Panc1 (cell line): ENCODE measurements at regions not wholly inside any gene's neighbourhood (a gene's known extent, or its start where the extent isn't known, plus 50 kb on each side); places are given as distances from the start of the nearest gene placed in this dataset.

Experiments used
- ATAC-seq: fragments of 200-7000 bp; cut with Tn5 transposase; 2 replicates; pipeline ENCODE4 v1.9.1; 2020; ENCODE audit warnings: mild to moderate bottlenecking, moderate library complexity
- BruUV-seq: library from RNA; stranded (reverse); fragments of 400-500 nt; replicated peaks from 2 replicates; lab custom pipeline; 2021; lab: Mats Ljungman, UMichigan
- CTCF ChIA-PET: fragments of 300-600 bp; sonication (Branson Sonifier 250); formaldehyde crosslinking; loops from one replicate; lab custom pipeline; 2022; ENCODE audit warnings: antibody characterized with exemption; lab: Charles Lee
- POLR2A ChIA-PET: fragments of 300-600 bp; sonication (Branson Sonifier 250); formaldehyde crosslinking; loops from one replicate; lab custom pipeline; 2022; ENCODE audit warnings: antibody characterized with exemption; lab: Charles Lee
- DNase-seq: peaks from one replicate; pipeline ENCODE4 v3.0.0-alpha.2; 2010; ENCODE audit warnings: low read depth, low spot score
- H3K27ac ChIP-seq: 2 replicates; pipeline ENCODE4 v1.5.1; 2011; ENCODE audit warnings: mild to moderate bottlenecking, low read length, inconsistent platforms
- H3K27me3 ChIP-seq: fragments of 200-500 bp; sonication (Bioruptor generic); 2 replicates; pipeline ENCODE4 v1.6.0; 2014; ENCODE audit warnings: low read length, inconsistent platforms; ENCODE audit not compliant: control insufficient read depth, insufficient read depth
- H3K36me3 ChIP-seq: fragments of 200-500 bp; sonication (Bioruptor generic); 2 replicates; pipeline ENCODE4 v1.5.1; 2014; ENCODE audit warnings: inconsistent platforms, mild to moderate bottlenecking, low read length, moderate library complexity; ENCODE audit not compliant: control insufficient read depth, insufficient read depth
- H3K4me1 ChIP-seq: 2 replicates; pipeline ENCODE4 v1.5.1; 2011; ENCODE audit warnings: inconsistent platforms, mild to moderate bottlenecking, low read length, moderate library complexity; ENCODE audit not compliant: control insufficient read depth, insufficient read depth
- H3K4me3 ChIP-seq, 2 experiments: 2 replicates each; pipeline ENCODE4 v1.5.1; 2011 to 2012; ENCODE audit warnings: low read depth in 2 of 2, low read length in 2 of 2, mild to moderate bottlenecking in 2 of 2, inconsistent platforms in 1 of 2, moderate library complexity in 1 of 2
- H3K9me3 ChIP-seq: fragments of 200-500 bp; sonication (Bioruptor generic); 2 replicates; pipeline ENCODE4 v1.5.1; 2014; ENCODE audit warnings: low read depth, mild to moderate bottlenecking, inconsistent platforms, low read length, moderate library complexity; ENCODE audit not compliant: control insufficient read depth, insufficient read depth
- POLR2AphosphoS5 ChIP-seq: IDR thresholded peaks from 2 replicates; pipeline ENCODE4 v1.6.1; 2012; ENCODE audit warnings: mild to moderate bottlenecking, low read depth, low read length, moderate library complexity
- SIN3A ChIP-seq: IDR thresholded peaks from 2 replicates; pipeline ENCODE4 v1.6.1; 2012; ENCODE audit warnings: low read depth, mild to moderate bottlenecking, low read length, moderate library complexity, borderline replicate concordance; ENCODE audit not compliant: insufficient read depth
- TCF7L2 ChIP-seq: IDR thresholded peaks from 2 replicates; pipeline ENCODE4 v1.6.1; 2011; ENCODE audit warnings: mild to moderate bottlenecking, low read depth, low read length, inconsistent platforms
- in situ Hi-C: cut with HindIII; loops from 2 replicates; pipeline ENCODE4 v1.10.0; 2016; ENCODE audit warnings: low sequenced_read_pairs, low pct_unique_long_range_greater_than_20kb
- intact Hi-C: fragments of 100-400 bp; cut with micrococcal nuclease; formaldehyde crosslinking; loops from one replicate; pipeline ENCODE4 v1.10.0; 2022; ENCODE audit not compliant: unreplicated experiment
- TF ChIP-seq, protein P1 (sequence below), 2 experiments: IDR thresholded peaks; 2 replicates each; pipeline ENCODE4 v1.6.1; 2011 to 2012; ENCODE audit warnings: low read depth in 2 of 2, control low read depth in 1 of 2, low read length in 1 of 2, mild to moderate bottlenecking in 1 of 2, moderate library complexity in 1 of 2; ENCODE audit not compliant: insufficient read depth in 1 of 2
- TF ChIP-seq, protein P2 (sequence below): fragments of 450-650 bp; IDR thresholded peaks from 2 replicates; pipeline ENCODE4 v1.5.1; 2017; ENCODE audit warnings: mild to moderate bottlenecking

DNA sequence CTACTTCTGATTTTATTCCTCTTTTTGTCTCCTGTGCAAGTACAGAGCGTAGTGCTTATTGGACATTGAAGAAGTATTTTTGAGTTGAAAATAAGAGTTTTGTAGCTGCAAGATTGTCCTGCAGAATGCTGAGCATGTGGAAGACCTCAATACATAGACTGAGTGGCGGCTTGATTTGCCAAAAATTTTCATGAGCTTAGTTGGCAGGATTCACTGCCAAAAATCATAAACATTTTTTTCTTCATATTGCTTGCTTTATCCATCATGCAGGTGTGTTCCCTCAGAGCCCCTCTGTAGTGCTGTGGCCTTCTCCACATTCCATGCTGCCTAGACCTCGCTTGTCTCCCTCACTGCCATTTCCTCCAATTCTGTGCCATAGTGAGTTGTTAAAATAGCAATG, 100.1 kb downstream of the DUSP10 start:
- CTCF ChIA-PET = no interaction called here
- Histone ChIP-seq H3K4me1 (no peaks in the 10 kb centered on the region), H3K27ac (no peak overlapping the region), H3K9me3 (no peaks in the 10 kb centered on the region), H3K27me3 (no peaks in the 10 kb centered on the region), H3K4me3 (no peak overlapping the region), H3K36me3 (no peaks in the 10 kb centered on the region)
- in situ Hi-C loops = no loop called here
- POLR2A ChIA-PET = interaction anchor here (0.6 kb wide), 1 partner anchor 90 kb away, joined by 3 read pairs; no protein-coding TSS in a partner anchor
- intact Hi-C loops = no loop called here
- no peak for DNase-seq
- BruUV-seq = no TSS peak
- ATAC-seq = no peak
- TF ChIP-seq POLR2AphosphoS5 (no peak), SIN3A (no peak), TCF7L2 (no peak)
- TF ChIP-seq, protein P1, sequence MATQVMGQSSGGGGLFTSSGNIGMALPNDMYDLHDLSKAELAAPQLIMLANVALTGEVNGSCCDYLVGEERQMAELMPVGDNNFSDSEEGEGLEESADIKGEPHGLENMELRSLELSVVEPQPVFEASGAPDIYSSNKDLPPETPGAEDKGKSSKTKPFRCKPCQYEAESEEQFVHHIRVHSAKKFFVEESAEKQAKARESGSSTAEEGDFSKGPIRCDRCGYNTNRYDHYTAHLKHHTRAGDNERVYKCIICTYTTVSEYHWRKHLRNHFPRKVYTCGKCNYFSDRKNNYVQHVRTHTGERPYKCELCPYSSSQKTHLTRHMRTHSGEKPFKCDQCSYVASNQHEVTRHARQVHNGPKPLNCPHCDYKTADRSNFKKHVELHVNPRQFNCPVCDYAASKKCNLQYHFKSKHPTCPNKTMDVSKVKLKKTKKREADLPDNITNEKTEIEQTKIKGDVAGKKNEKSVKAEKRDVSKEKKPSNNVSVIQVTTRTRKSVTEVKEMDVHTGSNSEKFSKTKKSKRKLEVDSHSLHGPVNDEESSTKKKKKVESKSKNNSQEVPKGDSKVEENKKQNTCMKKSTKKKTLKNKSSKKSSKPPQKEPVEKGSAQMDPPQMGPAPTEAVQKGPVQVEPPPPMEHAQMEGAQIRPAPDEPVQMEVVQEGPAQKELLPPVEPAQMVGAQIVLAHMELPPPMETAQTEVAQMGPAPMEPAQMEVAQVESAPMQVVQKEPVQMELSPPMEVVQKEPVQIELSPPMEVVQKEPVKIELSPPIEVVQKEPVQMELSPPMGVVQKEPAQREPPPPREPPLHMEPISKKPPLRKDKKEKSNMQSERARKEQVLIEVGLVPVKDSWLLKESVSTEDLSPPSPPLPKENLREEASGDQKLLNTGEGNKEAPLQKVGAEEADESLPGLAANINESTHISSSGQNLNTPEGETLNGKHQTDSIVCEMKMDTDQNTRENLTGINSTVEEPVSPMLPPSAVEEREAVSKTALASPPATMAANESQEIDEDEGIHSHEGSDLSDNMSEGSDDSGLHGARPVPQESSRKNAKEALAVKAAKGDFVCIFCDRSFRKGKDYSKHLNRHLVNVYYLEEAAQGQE (IDR thresholded peaks at IDR 0.05; ENCODE audit: insufficient read depth in 1 of 2, low read depth in 2 of 2, low read length in 1 of 2) = no peak
- TF ChIP-seq, protein P2, sequence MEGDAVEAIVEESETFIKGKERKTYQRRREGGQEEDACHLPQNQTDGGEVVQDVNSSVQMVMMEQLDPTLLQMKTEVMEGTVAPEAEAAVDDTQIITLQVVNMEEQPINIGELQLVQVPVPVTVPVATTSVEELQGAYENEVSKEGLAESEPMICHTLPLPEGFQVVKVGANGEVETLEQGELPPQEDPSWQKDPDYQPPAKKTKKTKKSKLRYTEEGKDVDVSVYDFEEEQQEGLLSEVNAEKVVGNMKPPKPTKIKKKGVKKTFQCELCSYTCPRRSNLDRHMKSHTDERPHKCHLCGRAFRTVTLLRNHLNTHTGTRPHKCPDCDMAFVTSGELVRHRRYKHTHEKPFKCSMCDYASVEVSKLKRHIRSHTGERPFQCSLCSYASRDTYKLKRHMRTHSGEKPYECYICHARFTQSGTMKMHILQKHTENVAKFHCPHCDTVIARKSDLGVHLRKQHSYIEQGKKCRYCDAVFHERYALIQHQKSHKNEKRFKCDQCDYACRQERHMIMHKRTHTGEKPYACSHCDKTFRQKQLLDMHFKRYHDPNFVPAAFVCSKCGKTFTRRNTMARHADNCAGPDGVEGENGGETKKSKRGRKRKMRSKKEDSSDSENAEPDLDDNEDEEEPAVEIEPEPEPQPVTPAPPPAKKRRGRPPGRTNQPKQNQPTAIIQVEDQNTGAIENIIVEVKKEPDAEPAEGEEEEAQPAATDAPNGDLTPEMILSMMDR = no peak

DNA sequence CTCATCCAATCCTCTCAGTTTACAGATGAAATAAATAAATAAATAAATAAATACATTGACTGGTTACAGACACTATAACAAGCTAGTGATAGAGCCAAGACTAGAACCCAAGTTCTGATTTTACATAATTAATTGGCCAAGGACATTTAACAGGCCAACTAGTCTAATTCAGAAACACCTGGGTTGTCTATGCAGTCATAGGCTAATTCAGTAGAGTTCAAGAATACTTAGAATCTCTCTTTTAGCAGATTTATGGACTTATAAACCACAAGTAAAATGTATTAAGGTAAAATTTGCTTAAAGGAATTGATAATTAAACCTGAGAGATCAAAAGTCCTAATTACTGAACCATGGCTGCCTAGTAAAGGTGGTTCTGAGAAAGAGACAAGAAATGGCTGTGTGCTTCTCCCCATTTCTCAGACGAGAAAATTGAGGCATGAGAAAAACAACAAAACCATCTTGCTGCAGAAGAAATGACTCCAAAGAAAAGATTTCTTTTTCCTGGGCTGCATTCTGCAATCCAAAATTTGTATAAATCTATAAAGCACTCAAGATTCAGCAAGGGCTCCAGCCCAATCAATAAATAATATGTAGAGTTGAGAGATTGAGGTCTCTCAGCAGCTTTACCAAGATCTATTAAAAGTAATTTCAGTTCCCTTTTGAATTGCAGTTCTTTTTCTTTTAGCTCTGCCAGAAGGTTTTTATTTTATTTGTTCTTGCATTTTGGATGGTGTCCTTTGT, 98.3 kb downstream of the DUSP10 start:
- BruUV-seq = no TSS peak
- Histone ChIP-seq H3K4me3 (no peak overlapping the region), H3K27ac (no peak overlapping the region), H3K27me3 (no peaks in the 10 kb centered on the region), H3K36me3 (no peaks in the 10 kb centered on the region), H3K4me1 (no peaks in the 10 kb centered on the region), H3K9me3 (peaks cover 3% of the 10 kb centered on the region; the same call in 1 of the 2 replicates)
- in situ Hi-C loops (no loop called here), intact Hi-C loops (no loop called here)
- ChIA-PET POLR2A (no interaction called here), CTCF (no interaction called here)
- DNase-seq = no peak
- no peak for TF ChIP-seq POLR2AphosphoS5
- ATAC-seq = no peak

DNA sequence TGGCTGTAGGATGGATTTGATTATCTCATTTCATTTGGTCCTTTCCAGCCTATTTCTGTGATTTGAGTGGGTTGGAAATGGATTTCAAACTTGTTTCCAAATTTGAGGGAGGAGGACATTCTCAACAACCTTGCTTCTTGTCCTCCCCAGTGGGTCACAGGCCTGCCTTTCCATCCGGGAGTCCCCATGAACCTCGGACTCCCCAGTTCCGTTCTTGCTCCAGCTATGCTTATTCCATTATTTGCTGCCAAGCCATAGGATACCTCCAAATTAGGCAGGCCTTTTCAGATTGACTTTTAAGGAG, 97.8 kb downstream of the DUSP10 start:
- H3K36me3 ChIP-seq = no peaks in the 10 kb centered on the region
- no peaks in the 10 kb centered on the region for H3K27me3 ChIP-seq
- POLR2A ChIA-PET = no interaction called here
- no peak overlapping the region for H3K4me3 ChIP-seq
- H3K4me1 ChIP-seq = no peaks in the 10 kb centered on the region
- intact Hi-C loops = no loop called here
- ATAC-seq (no peak), DNase-seq (no peak)
- H3K9me3 ChIP-seq = peaks cover 3% of the 10 kb centered on the region; the same call in 1 of the 2 replicates
- H3K27ac ChIP-seq = no peak overlapping the region
- CTCF ChIA-PET = no interaction called here
- BruUV-seq = no TSS peak
- TF ChIP-seq, protein P1 (IDR thresholded peaks at IDR 0.05; ENCODE audit: insufficient read depth in 1 of 2, low read depth in 2 of 2, low read length in 1 of 2) = no peak
- no peak for TF ChIP-seq POLR2AphosphoS5
- no peak for TF ChIP-seq SIN3A
- TF ChIP-seq, protein P2 = no peak
- TF ChIP-seq TCF7L2 = no peak
- in situ Hi-C loops = no loop called here
